ENCODE measurements at regions not wholly inside any gene's neighbourhood (a gene's known extent, or its start where the extent isn't known, plus 50 kb on each side); places are given as distances from the start of the nearest gene placed in this dataset.

DNA sequence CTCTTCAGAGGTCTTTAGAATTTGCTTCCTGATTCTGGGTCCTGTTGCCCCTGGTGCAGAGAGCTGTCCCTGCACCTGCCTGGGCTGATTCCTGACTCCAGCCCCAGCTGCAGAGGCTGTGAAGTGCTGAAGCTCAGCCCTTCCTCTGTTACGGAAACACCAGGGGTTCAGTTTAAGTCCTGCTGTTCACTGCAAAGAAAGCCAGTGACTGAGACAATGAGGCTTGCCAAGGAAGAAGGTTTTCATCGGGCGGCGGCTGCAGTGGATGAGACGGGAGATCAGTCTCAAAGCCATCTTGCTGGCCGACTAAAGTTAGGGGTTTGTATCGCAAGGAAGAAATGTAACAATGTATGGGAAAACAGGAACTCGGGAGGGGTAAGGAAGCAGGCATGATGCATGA, 142.4 kb upstream of the ZNF236 start:
- DNase-seq, result no peak

DNA sequence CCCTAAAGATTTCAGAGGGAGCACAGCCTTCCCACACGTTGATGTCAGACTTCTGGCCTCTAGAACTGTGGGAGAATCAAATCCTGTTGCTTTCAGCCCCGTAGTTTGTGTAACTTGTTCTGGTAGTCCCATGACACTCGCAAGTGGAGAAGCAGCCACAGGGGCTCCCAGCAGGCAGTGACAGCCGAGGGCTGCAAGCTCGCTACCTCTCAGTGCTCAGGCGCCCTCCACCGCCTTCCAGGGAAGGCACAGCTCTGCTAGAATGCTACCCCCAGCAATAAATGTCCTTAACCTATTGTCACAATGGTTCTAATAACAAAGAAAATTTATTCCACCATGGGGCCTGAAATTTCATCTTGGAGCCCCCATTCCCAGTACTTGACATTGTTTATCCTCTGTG, 143.1 kb upstream of the ZNF236 start:
- DNase-seq, result no peak

DNA sequence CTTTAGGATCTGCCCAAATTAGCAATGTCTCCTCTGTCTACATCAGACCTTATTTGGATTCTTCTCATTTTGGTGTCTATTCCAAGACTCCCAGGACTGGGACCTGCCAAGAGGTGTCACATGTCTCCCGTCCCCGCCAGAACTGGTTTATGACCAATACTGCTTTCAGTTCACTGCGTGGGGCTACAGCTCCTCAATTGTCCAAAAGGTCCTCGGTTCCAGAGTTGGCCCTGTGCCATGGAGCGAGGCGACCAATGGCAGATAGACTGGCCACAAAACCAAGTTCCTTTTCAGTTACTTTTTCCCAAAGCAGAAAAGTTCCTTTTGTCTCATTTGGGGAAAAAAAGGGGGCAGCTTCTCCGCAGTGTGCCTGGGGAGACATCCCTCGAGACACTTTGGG, 144.1 kb upstream of the ZNF236 start:
- DNase-seq, result peak; percentile 76

DNA sequence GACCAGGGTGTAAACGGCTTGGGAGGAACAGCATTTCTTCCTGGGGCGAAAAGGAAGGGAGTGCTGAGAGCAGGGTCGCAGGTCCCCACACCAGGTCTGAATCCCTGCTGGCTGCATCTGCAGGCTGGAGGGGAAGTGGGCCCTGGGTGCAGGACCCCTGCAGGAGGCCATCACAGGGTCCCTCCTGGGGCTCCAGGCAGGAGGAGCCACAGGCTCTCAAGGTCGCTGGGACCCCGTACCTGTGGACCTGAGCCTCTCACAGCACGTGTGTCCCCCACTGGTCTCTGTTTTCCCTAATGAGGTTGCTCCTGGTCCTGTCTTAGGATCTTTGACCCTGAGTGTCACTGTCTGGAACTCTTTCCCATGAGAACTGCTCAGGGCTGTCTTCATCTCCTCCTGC, 147.8 kb upstream of the ZNF236 start:
- DNase-seq, result no peak

DNA sequence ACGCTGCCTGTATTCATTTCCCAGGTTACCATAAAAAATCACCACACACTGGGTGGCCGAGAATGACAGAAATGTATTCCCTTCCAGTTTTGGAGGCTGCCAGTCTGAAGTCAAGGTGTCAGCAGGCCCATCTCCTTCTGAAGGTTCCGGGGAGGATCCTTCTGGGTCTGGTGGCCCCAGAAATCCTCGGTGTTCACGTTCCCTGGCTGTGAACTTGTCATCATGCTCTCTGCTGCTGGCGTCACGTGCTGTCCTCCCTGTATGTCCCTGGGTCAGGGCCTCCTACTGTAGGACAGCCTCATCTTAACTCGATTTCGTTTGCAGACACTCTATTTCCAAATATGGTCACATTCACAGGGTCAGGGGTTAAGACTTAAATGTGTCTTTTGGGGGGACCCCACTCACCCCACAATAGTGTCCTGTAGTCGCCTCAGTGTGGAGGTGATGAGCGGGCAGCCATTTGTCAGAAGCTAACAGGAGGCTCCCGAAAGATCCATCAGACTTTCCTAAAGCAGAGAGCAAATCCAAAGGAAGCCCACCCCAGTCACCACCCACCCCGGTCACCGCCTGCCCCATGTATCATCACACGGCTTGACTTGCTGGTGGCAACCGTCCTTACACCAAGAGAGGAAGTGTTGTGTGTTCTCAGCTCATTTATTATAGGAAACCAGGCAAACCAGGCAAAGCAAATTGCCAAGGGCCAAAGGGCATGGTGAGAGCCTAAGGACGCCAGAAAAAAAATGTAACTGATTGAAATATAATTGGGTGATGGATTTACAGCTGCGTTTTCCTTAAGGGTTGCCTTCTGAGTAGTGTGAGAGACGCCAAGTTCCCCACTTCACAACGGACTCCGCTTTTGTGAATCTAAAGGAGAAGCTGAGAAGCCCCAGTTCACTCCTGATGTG, 148.8 kb upstream of the ZNF236 start:
- DNase-seq, result no peak

DNA sequence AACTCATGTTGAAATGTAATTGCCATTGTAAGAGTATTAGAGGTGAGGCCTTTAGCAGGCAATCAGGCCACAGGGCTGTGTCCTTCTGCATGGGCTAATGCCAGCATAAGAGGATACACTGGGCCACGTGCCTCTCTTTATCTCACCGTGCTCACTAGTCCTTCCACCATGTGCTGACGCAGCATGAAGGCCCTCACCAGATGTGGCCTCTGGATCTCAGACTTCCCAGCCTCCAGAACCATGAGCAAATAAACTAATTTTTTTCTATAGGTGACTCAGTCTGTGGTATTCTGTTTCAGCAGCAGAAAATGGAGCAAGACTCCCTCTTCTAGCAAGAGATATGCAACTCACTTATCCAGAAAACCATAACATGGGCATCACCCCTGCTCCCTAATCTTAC, 149.7 kb upstream of the ZNF236 start:
- DNase-seq, result no peak

DNA sequence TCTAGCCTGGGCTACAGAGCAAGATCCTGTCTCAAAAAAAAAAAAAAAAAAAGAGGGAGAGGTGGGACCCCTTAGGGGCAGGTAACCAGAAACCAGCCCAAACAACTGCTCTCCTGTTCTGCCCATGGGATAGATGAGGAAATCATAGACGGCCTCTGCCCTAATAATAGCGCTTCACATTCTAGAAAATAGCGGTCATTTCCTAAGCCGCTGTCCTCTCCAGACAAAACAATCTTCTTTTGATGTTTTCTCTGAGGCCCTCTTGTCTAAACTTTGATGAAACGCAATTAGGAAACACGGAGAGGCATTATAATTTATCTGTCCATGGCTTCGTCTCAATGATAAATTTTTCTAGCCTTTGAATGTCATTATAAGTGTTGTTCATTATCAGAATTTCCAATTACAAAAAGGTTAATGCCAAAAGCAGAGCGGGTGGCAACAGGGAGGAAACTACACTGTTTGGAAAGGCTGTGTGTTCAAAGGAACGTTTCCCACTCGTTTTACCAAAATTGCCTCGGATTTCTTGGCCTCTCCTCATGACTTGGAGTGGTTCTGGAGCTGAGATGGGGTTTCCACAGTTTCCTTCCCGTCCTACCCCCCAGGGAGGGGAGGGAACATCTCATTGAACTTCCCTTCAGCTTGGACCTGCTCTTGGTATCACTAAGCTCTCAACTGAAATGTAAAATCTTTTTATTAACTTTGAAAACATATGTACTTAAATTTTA, 151.6 kb upstream of the ZNF236 start:
- peak; percentile 22 for DNase-seq

DNA sequence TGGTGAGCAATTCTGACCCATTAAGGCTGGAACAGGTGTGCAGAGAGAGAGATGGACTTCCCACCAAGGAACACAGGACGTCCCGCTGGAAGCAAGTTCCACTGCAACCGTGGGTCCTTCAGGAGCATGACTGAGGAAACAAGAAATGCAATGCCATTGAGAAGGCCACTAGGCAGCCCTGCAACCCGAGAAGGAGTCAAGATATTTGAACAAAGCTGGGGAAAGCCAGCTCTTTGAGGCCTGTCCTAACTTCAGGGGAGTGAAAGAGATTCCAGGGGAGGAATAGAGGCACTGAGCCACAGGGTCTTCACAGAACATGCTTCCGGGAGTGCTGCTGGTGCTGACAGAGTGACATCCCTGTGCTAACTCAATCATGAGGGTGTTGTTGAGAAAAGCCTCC, 153.8 kb upstream of the ZNF236 start:
- no peak for DNase-seq

DNA sequence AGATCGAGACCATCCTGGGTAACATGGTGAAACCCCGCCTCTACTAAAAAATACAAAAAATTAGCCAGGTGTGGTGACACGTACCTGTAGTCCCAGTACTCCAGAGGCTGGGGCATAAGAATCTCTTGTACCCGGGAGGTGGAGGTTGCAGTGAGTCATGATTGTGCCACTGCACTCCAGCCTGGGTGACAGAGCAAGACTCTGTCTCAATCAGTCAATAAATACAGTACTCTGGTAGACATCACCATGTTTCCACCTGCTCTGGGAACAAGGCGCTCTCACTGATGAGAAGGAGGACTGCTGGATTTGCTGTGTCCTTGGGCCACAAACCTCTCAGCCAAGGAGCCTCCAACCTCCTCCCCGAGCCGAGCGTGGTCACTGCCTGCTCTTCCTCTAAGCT, 154.2 kb upstream of the ZNF236 start:
- no peak for DNase-seq

DNA sequence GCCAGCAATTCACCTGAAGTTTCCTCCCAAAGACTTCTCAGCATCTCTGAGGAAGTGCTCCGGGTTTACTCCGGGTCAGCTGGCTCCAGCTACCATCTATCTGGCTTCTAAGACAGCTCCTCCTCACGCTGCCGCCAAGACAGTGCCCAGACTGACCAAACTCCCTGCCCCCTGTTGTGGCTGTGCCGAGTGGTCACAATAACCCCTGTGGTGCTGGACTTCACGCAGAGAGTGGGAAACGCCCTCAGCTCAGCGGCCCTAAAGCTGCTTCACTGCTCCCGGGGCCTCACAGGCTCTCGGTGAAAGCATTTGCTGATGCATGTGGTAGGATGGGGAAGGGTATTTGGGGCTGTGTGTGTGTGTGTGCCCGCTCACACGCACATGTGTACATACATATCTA, 154.8 kb upstream of the ZNF236 start:
- DNase-seq, result no peak

DNA sequence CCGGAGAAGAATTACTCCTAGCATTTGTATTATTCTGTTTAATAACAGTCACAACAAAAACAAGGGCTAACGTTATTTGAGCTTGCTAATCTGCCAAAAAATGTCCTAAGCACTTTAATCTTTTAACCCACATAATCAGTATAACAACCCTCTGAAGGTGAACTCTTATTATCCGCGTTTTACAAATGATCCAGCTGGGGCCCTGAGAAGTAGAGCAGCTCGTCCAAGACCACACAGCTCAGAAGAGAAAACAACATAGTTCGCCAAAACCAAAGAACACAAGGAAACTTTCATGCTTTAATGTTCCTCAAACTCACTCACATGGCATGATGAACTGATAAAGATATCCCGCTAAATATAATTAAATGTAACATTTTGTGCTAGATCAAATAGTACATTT, 159.7 kb upstream of the ZNF236 start:
- DNase-seq, result no peak

DNA sequence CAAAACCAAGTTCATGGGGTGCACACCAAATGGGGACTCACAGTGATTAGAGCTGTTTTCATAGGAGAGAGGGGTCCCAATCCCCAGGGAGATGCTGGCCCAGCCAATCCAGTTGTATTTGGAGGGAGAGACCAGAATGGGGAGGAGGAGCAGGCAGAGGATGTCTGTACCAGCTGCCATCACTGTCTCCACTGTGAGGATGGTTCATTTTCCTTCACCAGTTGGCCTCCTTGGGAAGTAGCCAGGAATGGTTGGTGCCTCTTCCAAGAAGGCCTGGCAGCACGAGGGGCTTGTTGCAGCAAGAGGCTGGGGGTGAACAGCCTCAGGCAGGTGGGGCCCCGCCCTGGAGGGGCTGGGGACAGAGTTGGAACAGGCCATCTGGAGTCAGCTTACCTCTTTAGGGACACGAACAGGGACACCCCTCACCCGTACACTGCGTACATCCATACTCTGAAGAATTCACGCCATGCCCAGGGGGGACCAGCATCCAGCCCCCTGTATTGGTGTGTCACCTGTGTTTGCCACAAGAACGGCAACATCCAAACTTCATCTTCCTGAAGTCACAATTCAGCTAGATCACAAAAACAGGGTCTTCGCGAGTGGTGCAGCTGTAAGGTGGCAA, 161.7 kb upstream of the ZNF236 start:
- no peak for DNase-seq

DNA sequence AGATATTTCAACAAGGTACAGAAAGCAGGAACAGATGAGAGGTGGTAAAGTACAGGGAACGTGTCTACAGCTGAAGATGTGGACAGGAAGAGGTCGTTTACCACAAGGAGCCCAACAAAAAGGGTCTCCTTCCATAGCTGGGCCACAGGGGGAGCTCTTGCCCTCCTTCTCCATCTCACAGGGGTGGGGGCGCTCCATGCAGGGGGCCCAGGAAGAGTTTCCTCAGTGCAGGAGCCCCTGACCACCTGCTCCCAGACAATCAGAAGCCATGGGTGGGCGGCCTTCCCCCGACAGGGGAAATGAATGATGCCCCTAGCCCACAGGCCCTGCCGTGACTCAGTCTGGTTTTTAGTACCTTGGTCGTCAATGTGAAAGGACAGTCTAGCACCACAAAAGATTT, 163.6 kb upstream of the ZNF516 start:
- DNase-seq, result no peak

DNA sequence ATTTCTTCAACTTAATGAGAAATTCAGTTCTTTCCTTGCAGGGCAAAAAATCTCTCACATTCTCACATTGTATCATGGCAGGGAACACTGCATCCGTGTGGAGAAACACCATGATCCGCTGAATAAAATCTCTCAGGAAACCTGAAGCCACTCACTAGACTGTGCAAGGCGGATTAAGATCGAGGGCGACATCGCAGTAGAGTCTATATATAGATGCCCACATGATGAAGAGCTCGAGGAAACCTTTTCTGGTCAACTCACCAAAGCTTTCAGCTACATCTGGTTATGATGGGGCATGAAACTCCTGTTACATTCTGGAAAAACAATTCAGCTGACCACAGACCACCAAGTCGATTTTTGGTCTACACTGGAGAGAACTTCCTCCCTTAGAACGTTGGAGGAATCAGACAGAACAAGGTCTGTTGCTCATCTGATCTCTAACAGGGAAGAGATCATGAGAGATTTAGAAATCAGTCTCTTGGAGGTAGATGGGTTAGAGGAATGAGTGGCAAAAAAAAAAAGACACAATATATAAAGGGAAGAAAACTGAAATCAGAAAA, 162.9 kb upstream of the ZNF516 start:
- no peak for DNase-seq

DNA sequence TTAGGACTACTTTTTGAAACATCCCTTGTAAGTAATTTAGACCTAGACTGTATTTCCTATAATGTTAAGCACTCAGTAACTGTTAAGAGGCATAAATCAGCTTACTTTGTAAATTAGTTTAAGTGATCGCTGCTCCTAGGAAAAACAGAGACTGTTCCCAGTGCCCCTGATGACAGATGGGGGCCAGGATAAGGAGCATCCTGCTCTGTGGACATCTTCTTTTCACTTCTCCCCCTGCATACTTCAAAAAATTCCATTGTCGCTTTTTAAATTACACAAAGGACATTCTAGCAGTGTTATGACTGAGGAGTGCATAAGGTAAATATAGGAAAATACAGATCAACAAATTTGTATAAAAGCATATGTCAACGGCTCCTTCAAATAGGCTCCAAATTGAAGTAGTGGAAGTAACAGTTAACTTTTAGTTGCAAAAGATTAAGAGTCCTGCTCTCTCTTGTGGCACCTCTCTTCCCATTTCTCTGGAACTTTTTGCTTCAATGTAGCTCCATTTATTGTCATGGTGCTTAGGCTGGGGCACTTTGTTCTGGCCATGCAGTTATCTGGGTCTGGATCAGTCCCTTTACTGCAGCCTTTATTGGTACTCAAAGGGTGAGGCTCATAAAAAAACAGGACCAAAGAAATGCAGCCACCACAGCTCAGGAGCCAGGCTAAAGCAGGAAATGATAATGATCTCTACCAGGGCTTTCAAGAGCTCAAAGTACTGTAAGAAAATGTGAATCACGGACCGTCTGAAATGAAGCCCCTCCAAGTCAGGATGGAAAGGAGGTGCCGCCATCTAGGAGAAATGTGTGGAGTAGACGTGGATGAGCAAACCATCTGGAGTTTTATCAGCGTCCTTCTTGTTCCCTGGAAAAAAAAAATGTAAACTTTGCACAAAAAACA, 162.1 kb upstream of the ZNF516 start:
- DNase-seq, result no peak

DNA sequence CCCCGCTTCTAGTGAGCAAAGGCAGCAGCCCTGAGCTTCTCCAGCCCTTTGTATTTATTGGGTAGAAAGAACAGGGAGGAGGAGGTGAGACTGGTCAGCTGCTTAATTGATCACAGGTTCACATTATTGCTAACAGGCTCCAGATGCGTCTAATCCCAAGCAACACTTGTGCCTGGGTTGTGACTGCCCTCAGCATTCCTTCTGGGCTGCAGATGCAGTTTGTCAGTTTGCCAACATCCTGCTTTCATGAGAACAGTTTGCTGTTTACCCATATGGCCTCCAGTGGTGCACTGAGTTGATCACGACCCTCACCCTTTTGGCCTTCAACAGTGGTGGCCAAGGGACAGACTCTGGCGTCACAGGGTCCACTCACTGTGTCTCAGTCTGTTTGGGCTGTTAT, 159.5 kb upstream of the ZNF516 start:
- no peak for DNase-seq

DNA sequence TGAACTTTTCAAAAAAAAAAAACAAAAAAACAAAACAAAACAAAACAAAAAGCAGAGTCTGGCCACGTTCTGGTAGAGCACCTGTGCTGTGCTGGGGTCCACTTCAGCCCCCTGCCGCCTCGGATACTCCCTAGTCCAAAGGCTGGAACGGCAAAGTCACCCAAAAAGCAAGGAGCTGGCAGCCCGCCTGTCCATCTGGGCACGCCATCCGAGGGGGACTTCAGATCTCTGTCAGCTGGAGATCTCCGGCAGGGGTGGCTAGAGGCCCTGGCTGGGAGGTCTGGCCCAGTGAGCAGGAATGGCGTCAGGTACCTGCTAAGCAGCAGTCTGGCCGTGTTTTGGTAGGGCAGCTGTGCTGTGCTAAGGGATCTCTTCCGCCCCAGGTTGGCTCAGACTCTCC, 152.3 kb upstream of the ZNF516 start:
- DNase-seq, result no peak

DNA sequence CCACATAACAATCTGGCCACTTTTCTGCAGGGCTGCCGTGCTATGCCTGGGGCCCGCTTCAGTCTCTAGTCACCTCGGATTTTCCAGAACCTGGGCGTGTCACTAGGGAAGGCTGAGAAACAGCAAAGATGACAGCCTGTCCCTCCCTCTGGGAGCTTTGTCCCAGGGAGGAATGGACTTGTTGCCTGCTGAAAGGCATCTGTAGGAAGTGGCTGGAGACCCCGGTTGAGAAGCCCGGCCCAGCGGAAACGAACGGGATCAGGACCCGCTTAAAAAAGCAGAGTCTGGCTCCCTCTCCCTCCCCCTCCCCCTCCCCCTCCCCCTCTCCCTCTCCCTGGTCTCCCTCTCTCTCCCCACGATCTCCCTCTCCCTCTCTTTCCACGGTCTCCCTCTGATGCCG, 149.5 kb upstream of the ZNF516 start:
- no peak for DNase-seq

DNA sequence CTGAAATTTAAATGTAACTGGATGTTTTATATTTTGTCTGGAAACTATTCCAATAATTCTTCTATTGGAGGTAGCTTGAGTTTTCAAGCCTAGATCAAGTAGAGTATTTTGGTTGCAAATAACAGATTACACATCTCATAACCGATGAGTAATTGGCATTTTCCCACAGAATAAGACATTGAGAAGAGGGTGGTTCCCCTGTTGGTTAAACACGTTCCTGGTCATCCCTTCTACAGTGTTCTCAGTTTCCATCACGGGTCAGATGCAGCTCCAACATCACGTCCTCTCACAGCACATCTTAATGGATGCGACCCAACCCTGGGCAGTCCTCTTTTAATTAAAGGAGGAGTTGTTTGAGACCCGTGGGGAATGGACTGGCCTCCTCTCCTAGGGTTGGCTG, 149.0 kb upstream of the ZNF516 start:
- no peak for DNase-seq

DNA sequence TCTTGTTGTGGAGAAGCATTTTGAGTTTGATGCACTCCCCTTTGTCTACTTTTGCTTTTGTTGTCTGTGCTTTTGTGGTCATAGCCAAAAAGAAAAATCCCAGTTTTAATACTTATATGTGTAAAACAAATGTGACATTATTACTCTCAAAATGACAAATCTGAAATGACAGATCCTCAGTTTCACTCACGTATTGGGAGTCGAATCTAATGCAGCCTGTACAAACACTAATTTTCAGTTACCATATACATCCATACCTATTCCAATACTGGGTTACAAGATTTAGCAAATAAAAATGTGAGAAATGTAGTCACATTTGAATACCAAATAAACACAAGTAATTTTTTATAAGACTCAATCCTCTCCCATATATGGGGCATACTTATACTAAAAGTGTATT, 148.2 kb upstream of the ZNF516 start:
- no peak for DNase-seq

DNA sequence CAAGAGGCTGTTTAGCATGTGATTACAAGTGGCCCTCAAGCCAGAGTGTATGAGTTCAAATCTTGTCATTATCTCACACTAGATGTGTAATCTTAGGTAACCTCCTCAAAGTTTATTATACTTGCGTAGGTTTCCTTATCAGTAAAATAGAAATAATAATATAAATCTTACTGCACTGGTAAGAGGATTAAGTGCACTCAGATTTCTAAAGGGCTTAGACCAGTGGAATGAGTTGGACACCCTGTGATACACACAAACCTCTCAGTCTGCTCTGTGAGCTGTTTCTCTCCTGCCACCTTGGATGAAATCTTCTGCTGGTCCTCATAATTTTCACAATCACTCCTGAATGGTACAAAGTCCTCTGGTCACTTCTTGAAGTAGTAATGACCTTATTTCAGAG, 145.4 kb upstream of the ZNF516 start:
- DNase-seq, result no peak

DNA sequence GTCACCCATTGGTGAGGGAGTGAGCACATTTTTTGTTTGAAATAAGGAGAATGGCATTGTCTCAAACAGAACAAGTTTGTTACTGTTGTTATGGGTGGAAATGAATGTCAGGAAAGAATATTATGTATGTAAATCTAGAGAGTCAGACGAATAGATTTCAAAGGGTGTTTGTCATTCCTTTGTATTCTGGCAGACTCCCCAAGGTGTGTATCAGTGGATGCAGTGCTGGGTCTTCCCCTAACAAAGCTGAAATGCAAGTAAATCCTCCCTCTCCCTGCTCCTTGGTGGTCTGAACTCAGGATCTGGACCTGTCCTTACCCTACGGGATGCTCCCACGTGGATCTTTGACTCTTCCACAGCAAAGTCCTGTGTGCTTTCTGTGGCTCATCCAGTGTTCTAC, 139.5 kb upstream of the ZNF516 start:
- no peak for DNase-seq
